GM04504 (cell line): ENCODE measurements at regions not wholly inside any gene's neighbourhood (a gene's known extent, or its start where the extent isn't known, plus 50 kb on each side); places are given as distances from the start of the nearest gene placed in this dataset.

Source experiments
- DNase-seq: peaks from one replicate; pipeline ENCODE4 v3.0.0-alpha.2; 2012; ENCODE audit warnings: low read depth

GRCh38 chr18:79627750-79628294 is 51.8 kb upstream of the CTDP1 start:
- no peak for DNase-seq

GRCh38 chr18:79628416-79629248 is 51.0 kb upstream of the CTDP1 start:
- no peak for DNase-seq

GRCh38 chr18:79629249-79629558 is 50.4 kb upstream of the CTDP1 start:
- no peak for DNase-seq

- DNase-seq, result no peak
Measured at GRCh38 chr18:79629606-79630005, 50.0 kb upstream of the CTDP1 start.
